ENCODE measurements at regions not wholly inside any gene's neighbourhood (a gene's known extent, or its start where the extent isn't known, plus 50 kb on each side); places are given as distances from the start of the nearest gene placed in this dataset.

DNA sequence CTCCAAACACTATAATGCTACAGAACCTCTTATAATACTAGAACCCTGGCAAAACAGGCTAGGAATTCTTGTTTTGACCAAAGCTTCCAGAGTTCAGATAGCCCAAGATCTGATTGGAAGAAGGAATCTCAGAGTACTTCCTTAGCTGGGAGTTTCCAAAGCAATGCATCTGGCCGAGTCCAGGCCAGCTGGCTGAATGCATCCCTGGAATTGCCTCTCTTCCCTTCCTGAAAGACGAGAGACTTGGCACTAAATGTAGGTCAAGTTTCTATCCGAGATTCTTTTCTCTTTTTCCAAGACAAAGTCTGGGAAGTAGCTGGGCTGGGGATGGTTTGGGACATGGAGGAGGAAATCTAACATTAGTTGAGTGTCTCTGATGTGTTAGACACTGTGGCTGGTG lies 68.7 kb upstream of the ADPGK start:
- TF ChIP-seq EZH2 (IDR thresholded peaks at IDR 0.05; ENCODE audit: borderline replicate concordance, low read length) = no peak
- TF ChIP-seq, protein P1, sequence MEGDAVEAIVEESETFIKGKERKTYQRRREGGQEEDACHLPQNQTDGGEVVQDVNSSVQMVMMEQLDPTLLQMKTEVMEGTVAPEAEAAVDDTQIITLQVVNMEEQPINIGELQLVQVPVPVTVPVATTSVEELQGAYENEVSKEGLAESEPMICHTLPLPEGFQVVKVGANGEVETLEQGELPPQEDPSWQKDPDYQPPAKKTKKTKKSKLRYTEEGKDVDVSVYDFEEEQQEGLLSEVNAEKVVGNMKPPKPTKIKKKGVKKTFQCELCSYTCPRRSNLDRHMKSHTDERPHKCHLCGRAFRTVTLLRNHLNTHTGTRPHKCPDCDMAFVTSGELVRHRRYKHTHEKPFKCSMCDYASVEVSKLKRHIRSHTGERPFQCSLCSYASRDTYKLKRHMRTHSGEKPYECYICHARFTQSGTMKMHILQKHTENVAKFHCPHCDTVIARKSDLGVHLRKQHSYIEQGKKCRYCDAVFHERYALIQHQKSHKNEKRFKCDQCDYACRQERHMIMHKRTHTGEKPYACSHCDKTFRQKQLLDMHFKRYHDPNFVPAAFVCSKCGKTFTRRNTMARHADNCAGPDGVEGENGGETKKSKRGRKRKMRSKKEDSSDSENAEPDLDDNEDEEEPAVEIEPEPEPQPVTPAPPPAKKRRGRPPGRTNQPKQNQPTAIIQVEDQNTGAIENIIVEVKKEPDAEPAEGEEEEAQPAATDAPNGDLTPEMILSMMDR (IDR thresholded peaks at IDR 0.05; ENCODE audit: low read length) = no peak

Data from OCI-LY1 (cell line).